HCT116 (cell line): ENCODE measurements at regions not wholly inside any gene's neighbourhood (a gene's known extent, or its start where the extent isn't known, plus 50 kb on each side); places are given as distances from the start of the nearest gene placed in this dataset.

Experiments
- ATAC-seq: fragments of 200-7000 bp; cut with Tn5 transposase; 2 replicates; pipeline ENCODE4 v1.9.1; 2020; ENCODE audit warnings: mild to moderate bottlenecking, moderate library complexity
- BruUV-seq: library from RNA; stranded (reverse); fragments of 400-500 nt; replicated peaks from 2 replicates; lab custom pipeline; 2021; lab: Mats Ljungman, UMichigan
- CTCF ChIA-PET: fragments of 300-600 bp; sonication (Branson Sonifier 250); formaldehyde crosslinking; loops from one replicate; lab custom pipeline; 2021; ENCODE audit warnings: antibody characterized with exemption; lab: Charles Lee
- POLR2A ChIA-PET: fragments of 300-600, 350-600 bp; sonication (Branson Sonifier 250); formaldehyde crosslinking; loops from one replicate; lab custom pipeline; 2021; ENCODE audit warnings: antibody characterized with exemption; lab: Charles Lee
- RAD21 ChIA-PET, 2 experiments: fragments of 300-600 bp; sonication (Branson Sonifier 250); formaldehyde crosslinking; loops; one replicate each; lab custom pipeline; 2023; ENCODE audit warnings: low total read pairs in 2 of 2; ENCODE audit not compliant: uncharacterized antibody in 2 of 2, unreplicated experiment in 2 of 2, low non-redundant PET in 1 of 2; lab: Charles Lee
- DNase-seq: peaks from one replicate; pipeline ENCODE4 v3.0.0-alpha.2; 2010; ENCODE audit warnings: low read depth, low spot score
- H2AFZ ChIP-seq: fragments of 200-600 bp; shearing (Covaris generic), sonication (generic); 2 replicates; pipeline ENCODE4 v1.6.1; 2017; ENCODE audit warnings: low read depth, mixed run types, mixed read lengths, antibody characterized with exemption, low read length; ENCODE audit not compliant: poor library complexity, severe bottlenecking
- H3K27ac ChIP-seq: 2 replicates; pipeline ENCODE4 v1.5.1; 2012; ENCODE audit warnings: low read depth, low read length
- H3K27me3 ChIP-seq: fragments of 200-600 bp; sonication (generic); 2 replicates; pipeline ENCODE4 v1.6.1; 2016; ENCODE audit warnings: mixed run types, low read length, mixed read lengths; ENCODE audit not compliant: insufficient read depth
- H3K36me3 ChIP-seq, 2 experiments: fragments of 200-500 bp in 1 of 2; fragments of 200-600 bp in 1 of 2; sonication (Bioruptor generic) in 1 of 2; sonication (generic) in 1 of 2; 2 replicates each; pipeline versions ENCODE4 v1.5.1 to v1.6.1; 2014 to 2016; ENCODE audit warnings: low read length in 2 of 2, inconsistent platforms in 1 of 2, mixed read lengths in 1 of 2, mixed run types in 1 of 2; ENCODE audit not compliant: insufficient read depth in 2 of 2, control insufficient read depth in 1 of 2
- H3K4me1 ChIP-seq, 2 experiments: fragments of 200-600 bp in 1 of 2; sonication (generic) in 1 of 2; 2 replicates each; pipeline versions ENCODE4 v1.5.1 to v1.6.1; 2012 to 2017; ENCODE audit warnings: low read length in 2 of 2, inconsistent platforms in 1 of 2, mild to moderate bottlenecking in 1 of 2, mixed read lengths in 1 of 2, mixed run types in 1 of 2, moderate library complexity in 1 of 2; ENCODE audit not compliant: insufficient read depth in 2 of 2, control insufficient read depth in 1 of 2
- H3K4me2 ChIP-seq: fragments of 200-600 bp; sonication (generic); 2 replicates; pipeline ENCODE4 v1.6.1; 2017; ENCODE audit warnings: mixed run types, low read length, mixed read lengths
- H3K4me3 ChIP-seq, 2 experiments: fragments of 200-600 bp in 1 of 2; sonication (generic) in 1 of 2; replicated peaks in 1 of 2; 2 replicates each; pipeline ENCODE4 v1.5.1; 2011 to 2016; ENCODE audit warnings: low read length in 2 of 2, control low read depth in 1 of 2, low read depth in 1 of 2, mild to moderate bottlenecking in 1 of 2, mixed read lengths in 1 of 2, mixed run types in 1 of 2
- H3K79me2 ChIP-seq: fragments of 200-600 bp; sonication (generic); 2 replicates; pipeline ENCODE4 v1.6.1; 2017; ENCODE audit warnings: mild to moderate bottlenecking, mixed run types, low read length, moderate library complexity, mixed read lengths; ENCODE audit not compliant: insufficient read depth
- H3K9ac ChIP-seq: fragments of 200-600 bp; sonication (generic); 2 replicates; pipeline ENCODE4 v1.6.1; 2016; ENCODE audit warnings: low read length, mixed read lengths
- H3K9me2 ChIP-seq: fragments of 200-600 bp; sonication (generic), shearing (Covaris generic); 2 replicates; pipeline ENCODE4 v1.6.1; 2017; ENCODE audit warnings: mixed run types, mild to moderate bottlenecking, moderate library complexity; ENCODE audit not compliant: insufficient read depth
- H3K9me3 ChIP-seq, 2 experiments: fragments of 200-500 bp in 1 of 2; fragments of 200-600 bp in 1 of 2; sonication (Bioruptor generic) in 1 of 2; sonication (generic) in 1 of 2; 2 replicates each; pipeline ENCODE4 v1.6.1; 2014 to 2017; ENCODE audit warnings: low read length in 2 of 2, mixed read lengths in 2 of 2, inconsistent platforms in 1 of 2, low read depth in 1 of 2, mild to moderate bottlenecking in 1 of 2, mixed run types in 1 of 2, moderate library complexity in 1 of 2; ENCODE audit not compliant: control insufficient read depth in 1 of 2, insufficient read depth in 1 of 2
- H4K20me1 ChIP-seq: fragments of 200-600 bp; sonication (generic), shearing (Covaris generic); 2 replicates; pipeline ENCODE4 v1.6.1; 2017; ENCODE audit warnings: mixed run types, mild to moderate bottlenecking, moderate library complexity; ENCODE audit not compliant: insufficient read depth
- CBX3 ChIP-seq: IDR thresholded peaks from 2 replicates; pipeline ENCODE4 v1.6.1; 2012; ENCODE audit warnings: low read depth
- CEBPB ChIP-seq: IDR thresholded peaks from 2 replicates; pipeline ENCODE4 v1.6.1; 2012; ENCODE audit warnings: low read depth
- EZH2 ChIP-seq: fragments of 200-600 bp; sonication (generic); IDR thresholded peaks from 2 replicates; pipeline ENCODE4 v1.6.1; 2017; ENCODE audit warnings: antibody characterized with exemption, mixed run types
- EZH2phosphoT487 ChIP-seq: fragments of 200-600 bp; IDR thresholded peaks from 2 replicates; pipeline ENCODE4 v1.6.1; 2018; ENCODE audit warnings: antibody characterized with exemption, borderline replicate concordance
- JUND ChIP-seq: IDR thresholded peaks from 2 replicates; pipeline ENCODE4 v1.6.1; 2012
- POLR2A ChIP-seq: IDR thresholded peaks from 2 replicates; pipeline ENCODE4 v1.7.0; 2011; ENCODE audit warnings: borderline replicate concordance; ENCODE audit not compliant: insufficient read depth, insufficient read length; ENCODE audit errors: extremely low read depth
- POLR2AphosphoS5 ChIP-seq: IDR thresholded peaks from 2 replicates; pipeline ENCODE4 v1.6.1; 2011; ENCODE audit warnings: mild to moderate bottlenecking, low read depth, low read length, moderate library complexity
- RAD21 ChIP-seq: IDR thresholded peaks from 2 replicates; pipeline ENCODE4 v1.6.1; 2012; ENCODE audit warnings: low read depth, mild to moderate bottlenecking
- SP1 ChIP-seq: IDR thresholded peaks from 2 replicates; pipeline ENCODE4 v1.6.1; 2012; ENCODE audit warnings: low read depth
- SRF ChIP-seq: IDR thresholded peaks from 2 replicates; pipeline ENCODE4 v1.6.1; 2012; ENCODE audit warnings: low read depth
- TCF7L2 ChIP-seq: IDR thresholded peaks from 2 replicates; pipeline ENCODE4 v1.7.0; 2011; ENCODE audit warnings: borderline replicate concordance, inconsistent platforms; ENCODE audit not compliant: insufficient read depth, insufficient read length; ENCODE audit errors: extremely low read depth
- ZNF274 ChIP-seq: fragments of 200-500 bp; sonication (Bioruptor generic); IDR thresholded peaks from 2 replicates; pipeline ENCODE4 v1.6.1; 2014; ENCODE audit warnings: mild to moderate bottlenecking, low read depth, low read length, inconsistent platforms
- intact Hi-C: fragments of 100-400 bp; cut with micrococcal nuclease; formaldehyde crosslinking; loops from 2 replicates; pipeline ENCODE4 v1.10.0; 2022
- TF ChIP-seq, protein P1 (sequence below): IDR thresholded peaks from 2 replicates; pipeline ENCODE4 v1.6.1; 2012
- TF ChIP-seq, protein P2 (sequence below): IDR thresholded peaks from 2 replicates; pipeline ENCODE4 v1.6.1; 2012; ENCODE audit warnings: low read depth
- TF ChIP-seq, protein P3 (sequence below): IDR thresholded peaks from 2 replicates; pipeline ENCODE4 v1.6.1; 2011; ENCODE audit warnings: mild to moderate bottlenecking, low read length, moderate library complexity; ENCODE audit not compliant: insufficient replicate concordance; ENCODE audit errors: extremely low read depth

DNA sequence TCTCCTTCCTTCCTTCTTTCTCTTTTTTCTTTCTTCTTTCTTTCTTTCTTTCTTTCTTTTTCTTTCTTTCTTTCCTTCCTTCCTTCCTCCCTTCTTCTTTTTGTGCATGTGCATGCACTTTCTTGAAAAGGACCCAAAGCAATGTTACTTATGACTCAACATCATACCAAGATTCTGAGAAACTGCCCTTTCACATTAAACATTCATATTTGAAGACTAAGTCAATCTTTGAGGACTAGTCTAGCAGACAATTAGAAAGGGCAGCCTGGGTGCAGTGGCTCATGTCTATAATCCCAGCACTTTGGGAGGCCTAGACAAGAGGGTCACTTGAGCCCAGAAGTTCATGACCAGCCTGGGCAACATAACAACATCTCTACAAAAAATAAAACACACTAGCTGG lies 212.8 kb upstream of the KITLG start:
- ATAC-seq (no peak), DNase-seq (no peak)
- H3K27ac ChIP-seq: no peak overlapping the region
- no peaks in the 10 kb centered on the region for H3K9me2 ChIP-seq
- H3K4me3 ChIP-seq: no peak overlapping the region
- no peak overlapping the region for H3K9ac ChIP-seq
- BruUV-seq: no TSS peak
- intact Hi-C loops: no loop called here
- CTCF ChIA-PET: no interaction called here
- no peaks in the 10 kb centered on the region for H3K79me2 ChIP-seq
- H2AFZ ChIP-seq: no peak overlapping the region
- POLR2A ChIA-PET: no interaction called here
- no peak for TF ChIP-seq EZH2phosphoT487
- no peak for TF ChIP-seq TCF7L2
- TF ChIP-seq ZNF274: no peak
- no peak for TF ChIP-seq POLR2AphosphoS5
- no peak for TF ChIP-seq CBX3
- TF ChIP-seq, protein P1, sequence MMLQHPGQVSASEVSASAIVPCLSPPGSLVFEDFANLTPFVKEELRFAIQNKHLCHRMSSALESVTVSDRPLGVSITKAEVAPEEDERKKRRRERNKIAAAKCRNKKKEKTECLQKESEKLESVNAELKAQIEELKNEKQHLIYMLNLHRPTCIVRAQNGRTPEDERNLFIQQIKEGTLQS: no peak
- no peak for TF ChIP-seq EZH2
- H3K4me1 ChIP-seq: 0 out of 4 replicates have a peak, but pooled peaks cover 0 to 3% of the 10 kb centered on the region in 2 experiments
- no peaks in the 10 kb centered on the region for H4K20me1 ChIP-seq
- peaks cover 0 to 6% of the 10 kb centered on the region in 2 experiments; a peak in 2 of 4 replicates for H3K9me3 ChIP-seq
- RAD21 ChIA-PET: no interaction called here
- no peak overlapping the region for H3K4me2 ChIP-seq
- H3K27me3 ChIP-seq: no peaks in the 10 kb centered on the region
- H3K36me3 ChIP-seq: no peaks in the 10 kb centered on the region

DNA sequence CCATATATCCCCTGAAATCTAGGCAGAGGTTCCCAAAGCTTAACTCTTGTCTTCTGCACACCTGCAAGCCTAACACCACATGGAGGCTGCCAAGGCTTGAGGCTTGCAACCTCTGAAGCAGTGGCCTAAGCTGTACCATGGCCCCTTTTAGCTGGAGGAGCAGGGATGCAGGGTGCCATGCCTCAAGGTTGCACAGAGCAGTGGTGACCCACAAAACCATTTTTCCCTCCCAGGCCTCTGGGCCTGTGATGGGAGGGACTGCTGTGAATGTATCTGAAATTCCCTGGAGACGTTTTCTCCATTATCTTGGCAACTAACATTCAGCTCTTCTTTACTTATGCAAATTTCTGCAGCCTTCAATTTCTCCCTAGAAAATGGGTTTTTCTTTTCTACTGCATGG lies 210.0 kb upstream of the KITLG start:
- H3K79me2 ChIP-seq: no peaks in the 10 kb centered on the region

More for the DNA sequence above, 210.0 kb upstream of the KITLG start:
- Histone ChIP-seq H3K9me2 (no peaks in the 10 kb centered on the region), H3K4me2 (no peak overlapping the region), H3K9me3 (peaks cover 0 to 6% of the 10 kb centered on the region in 2 experiments; a peak in 2 of 4 replicates), H2AFZ (no peak overlapping the region), H3K4me1 (0 out of 4 replicates have a peak, but pooled peaks cover 0 to 1% of the 10 kb centered on the region in 2 experiments), H4K20me1 (no peaks in the 10 kb centered on the region), H3K27me3 (no peaks in the 10 kb centered on the region), H3K36me3 (no peaks in the 10 kb centered on the region), H3K9ac (no peak overlapping the region), H3K27ac (no peak overlapping the region), H3K4me3 (no peak overlapping the region)
- CTCF ChIA-PET: no interaction called here
- BruUV-seq: no TSS peak
- intact Hi-C loops: no loop called here
- RAD21 ChIA-PET: no interaction called here
- POLR2A ChIA-PET: no interaction called here
- DNase-seq: no peak
- no peak for ATAC-seq
- TF ChIP-seq JUND (no peak), CEBPB (no peak), SP1 (no peak), EZH2phosphoT487 (no peak), SRF (no peak), POLR2A (no peak), RAD21 (no peak)
- TF ChIP-seq, protein P2, sequence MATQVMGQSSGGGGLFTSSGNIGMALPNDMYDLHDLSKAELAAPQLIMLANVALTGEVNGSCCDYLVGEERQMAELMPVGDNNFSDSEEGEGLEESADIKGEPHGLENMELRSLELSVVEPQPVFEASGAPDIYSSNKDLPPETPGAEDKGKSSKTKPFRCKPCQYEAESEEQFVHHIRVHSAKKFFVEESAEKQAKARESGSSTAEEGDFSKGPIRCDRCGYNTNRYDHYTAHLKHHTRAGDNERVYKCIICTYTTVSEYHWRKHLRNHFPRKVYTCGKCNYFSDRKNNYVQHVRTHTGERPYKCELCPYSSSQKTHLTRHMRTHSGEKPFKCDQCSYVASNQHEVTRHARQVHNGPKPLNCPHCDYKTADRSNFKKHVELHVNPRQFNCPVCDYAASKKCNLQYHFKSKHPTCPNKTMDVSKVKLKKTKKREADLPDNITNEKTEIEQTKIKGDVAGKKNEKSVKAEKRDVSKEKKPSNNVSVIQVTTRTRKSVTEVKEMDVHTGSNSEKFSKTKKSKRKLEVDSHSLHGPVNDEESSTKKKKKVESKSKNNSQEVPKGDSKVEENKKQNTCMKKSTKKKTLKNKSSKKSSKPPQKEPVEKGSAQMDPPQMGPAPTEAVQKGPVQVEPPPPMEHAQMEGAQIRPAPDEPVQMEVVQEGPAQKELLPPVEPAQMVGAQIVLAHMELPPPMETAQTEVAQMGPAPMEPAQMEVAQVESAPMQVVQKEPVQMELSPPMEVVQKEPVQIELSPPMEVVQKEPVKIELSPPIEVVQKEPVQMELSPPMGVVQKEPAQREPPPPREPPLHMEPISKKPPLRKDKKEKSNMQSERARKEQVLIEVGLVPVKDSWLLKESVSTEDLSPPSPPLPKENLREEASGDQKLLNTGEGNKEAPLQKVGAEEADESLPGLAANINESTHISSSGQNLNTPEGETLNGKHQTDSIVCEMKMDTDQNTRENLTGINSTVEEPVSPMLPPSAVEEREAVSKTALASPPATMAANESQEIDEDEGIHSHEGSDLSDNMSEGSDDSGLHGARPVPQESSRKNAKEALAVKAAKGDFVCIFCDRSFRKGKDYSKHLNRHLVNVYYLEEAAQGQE: no peak
- TF ChIP-seq, protein P3, sequence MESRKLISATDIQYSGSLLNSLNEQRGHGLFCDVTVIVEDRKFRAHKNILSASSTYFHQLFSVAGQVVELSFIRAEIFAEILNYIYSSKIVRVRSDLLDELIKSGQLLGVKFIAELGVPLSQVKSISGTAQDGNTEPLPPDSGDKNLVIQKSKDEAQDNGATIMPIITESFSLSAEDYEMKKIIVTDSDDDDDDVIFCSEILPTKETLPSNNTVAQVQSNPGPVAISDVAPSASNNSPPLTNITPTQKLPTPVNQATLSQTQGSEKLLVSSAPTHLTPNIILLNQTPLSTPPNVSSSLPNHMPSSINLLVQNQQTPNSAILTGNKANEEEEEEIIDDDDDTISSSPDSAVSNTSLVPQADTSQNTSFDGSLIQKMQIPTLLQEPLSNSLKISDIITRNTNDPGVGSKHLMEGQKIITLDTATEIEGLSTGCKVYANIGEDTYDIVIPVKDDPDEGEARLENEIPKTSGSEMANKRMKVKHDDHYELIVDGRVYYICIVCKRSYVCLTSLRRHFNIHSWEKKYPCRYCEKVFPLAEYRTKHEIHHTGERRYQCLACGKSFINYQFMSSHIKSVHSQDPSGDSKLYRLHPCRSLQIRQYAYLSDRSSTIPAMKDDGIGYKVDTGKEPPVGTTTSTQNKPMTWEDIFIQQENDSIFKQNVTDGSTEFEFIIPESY: no peak
